SK-N-MC (cell line): ENCODE measurements at regions not wholly inside any gene's neighbourhood (a gene's known extent, or its start where the extent isn't known, plus 50 kb on each side); places are given as distances from the start of the nearest gene placed in this dataset.

Experiments used
- EZH2 ChIP-seq: fragments of 200-600 bp; sonication (generic); IDR thresholded peaks from one replicate; pipeline ENCODE4 v1.6.1; 2017; ENCODE audit warnings: antibody characterized with exemption
- FOXP2 ChIP-seq: optimal IDR thresholded peaks from 2 replicates; pipeline ENCODE3; 2011; ENCODE audit warnings: mild to moderate bottlenecking, moderate library complexity; ENCODE audit not compliant: insufficient read depth; ENCODE audit errors: extremely low read length, control extremely low read depth
- POLR2AphosphoS5 ChIP-seq: IDR thresholded peaks from 2 replicates; pipeline ENCODE4 v1.6.1; 2012; ENCODE audit warnings: mild to moderate bottlenecking, low read depth, low read length, borderline replicate concordance

DNA sequence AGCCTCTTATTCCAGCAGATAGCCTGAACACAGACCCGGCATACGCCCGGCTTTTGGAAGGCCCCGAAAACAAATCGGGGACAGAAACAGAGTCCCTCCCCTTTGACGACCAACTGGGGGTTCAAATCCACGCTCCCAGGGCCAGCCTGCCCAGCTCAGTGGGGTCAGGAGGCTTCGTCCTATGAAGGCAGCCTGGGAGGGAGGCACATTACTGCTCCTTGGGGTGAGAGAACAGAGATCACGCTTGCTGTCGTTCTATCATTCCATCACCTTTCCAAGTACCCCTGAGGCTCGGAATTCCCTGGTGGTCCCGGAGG is 208.8 kb upstream of the SALL3 start:
- TF ChIP-seq EZH2 (no peak), POLR2AphosphoS5 (no peak), FOXP2 (no peak)
